ENCODE measurements at regions not wholly inside any gene's neighbourhood (a gene's known extent, or its start where the extent isn't known, plus 50 kb on each side); places are given as distances from the start of the nearest gene placed in this dataset.

- DNase-seq (ENCODE audit: low spot score in 2 of 2) = no peak
- H3K4me1 ChIP-seq = no peaks in the 10 kb centered on the region
- no peak overlapping the region for H3K27ac ChIP-seq
- H3K27me3 ChIP-seq = no peaks in the 10 kb centered on the region
- intact Hi-C loops (cut with DNase I; ENCODE audit: low total_unique reads) = no loop called here
- no peaks in the 10 kb centered on the region for H3K9me3 ChIP-seq
- H3K4me3 ChIP-seq = no peak overlapping the region
- TF ChIP-seq POLR2A (IDR thresholded peaks at IDR 0.05) (no peak), CTCF (IDR thresholded peaks at IDR 0.05) (no peak), POLR2AphosphoS5 (IDR thresholded peaks at IDR 0.05) (no peak)
- H3K36me3 ChIP-seq = no peaks in the 10 kb centered on the region
Measured at GRCh38 chr4:138561906-138562305, 319.8 kb upstream of the SLC7A11 start.

GRCh38 chr4:138561276-138561880, 319.2 kb upstream of the SLC7A11 start:
- TF ChIP-seq POLR2AphosphoS5 (IDR thresholded peaks at IDR 0.05) (no peak), POLR2A (IDR thresholded peaks at IDR 0.05) (no peak), CTCF (IDR thresholded peaks at IDR 0.05) (no peak)
- no peaks in the 10 kb centered on the region for H3K9me3 ChIP-seq
- DNase-seq (ENCODE audit: low spot score in 2 of 2) = no peak
- H3K27me3 ChIP-seq = no peaks in the 10 kb centered on the region
- no peak overlapping the region for H3K27ac ChIP-seq
- no peak overlapping the region for H3K4me3 ChIP-seq
- intact Hi-C loops (cut with DNase I; ENCODE audit: low total_unique reads) = no loop called here
- no peaks in the 10 kb centered on the region for H3K4me1 ChIP-seq
- no peaks in the 10 kb centered on the region for H3K36me3 ChIP-seq

DNA sequence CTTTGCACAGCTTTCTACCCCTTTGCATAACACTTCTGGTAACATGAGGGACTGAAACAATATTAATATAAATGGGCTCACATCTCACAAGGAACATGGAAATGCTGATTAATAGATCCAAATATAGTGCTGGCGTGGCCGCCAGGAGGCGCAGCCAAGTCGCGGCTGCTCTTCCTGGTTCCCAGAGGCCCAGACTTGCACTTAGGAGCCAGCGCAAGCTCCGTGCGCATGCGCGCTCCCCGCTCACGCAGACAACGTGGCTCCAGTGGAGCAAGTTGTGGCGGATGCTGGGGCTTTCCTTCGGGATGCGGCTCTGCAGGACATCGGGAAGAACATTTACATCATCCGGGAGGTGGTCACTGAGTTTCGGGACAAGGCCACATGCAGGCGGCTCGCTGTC, 318.3 kb upstream of the SLC7A11 start:
- Histone ChIP-seq H3K4me3 (no peak overlapping the region), H3K27me3 (no peaks in the 10 kb centered on the region), H3K36me3 (no peaks in the 10 kb centered on the region), H3K27ac (no peak overlapping the region), H3K4me1 (no peaks in the 10 kb centered on the region), H3K9me3 (no peaks in the 10 kb centered on the region)
- no peak for TF ChIP-seq POLR2A (IDR thresholded peaks at IDR 0.05)
- no peak for TF ChIP-seq CTCF (IDR thresholded peaks at IDR 0.05)
- no peak for TF ChIP-seq POLR2AphosphoS5 (IDR thresholded peaks at IDR 0.05)
- intact Hi-C loops (cut with DNase I; ENCODE audit: low total_unique reads) = no loop called here
- DNase-seq (ENCODE audit: low spot score in 2 of 2) = no peak

- no peak for TF ChIP-seq POLR2A (IDR thresholded peaks at IDR 0.05)
- TF ChIP-seq CTCF (IDR thresholded peaks at IDR 0.05) = no peak
- TF ChIP-seq POLR2AphosphoS5 (IDR thresholded peaks at IDR 0.05) = no peak
- no peaks in the 10 kb centered on the region for H3K9me3 ChIP-seq
- DNase-seq (ENCODE audit: low spot score in 2 of 2) = no peak
- no peaks in the 10 kb centered on the region for H3K36me3 ChIP-seq
- no peaks in the 10 kb centered on the region for H3K4me1 ChIP-seq
- H3K27me3 ChIP-seq = no peaks in the 10 kb centered on the region
- no peak overlapping the region for H3K4me3 ChIP-seq
- intact Hi-C loops (cut with DNase I; ENCODE audit: low total_unique reads) = no loop called here
- no peak overlapping the region for H3K27ac ChIP-seq
Measured at GRCh38 chr4:138558886-138559285, 316.7 kb upstream of the SLC7A11 start.

GRCh38 chr4:138555584-138555983, 313.4 kb upstream of the SLC7A11 start:
- DNase-seq (ENCODE audit: low spot score in 2 of 2) = no peak
- intact Hi-C loops (cut with DNase I; ENCODE audit: low total_unique reads) = no loop called here
- Histone ChIP-seq H3K9me3 (no peaks in the 10 kb centered on the region), H3K4me1 (no peaks in the 10 kb centered on the region), H3K4me3 (no peak overlapping the region), H3K36me3 (no peaks in the 10 kb centered on the region), H3K27ac (no peak overlapping the region), H3K27me3 (no peaks in the 10 kb centered on the region)
- no peak for TF ChIP-seq POLR2AphosphoS5 (IDR thresholded peaks at IDR 0.05)
- TF ChIP-seq CTCF (IDR thresholded peaks at IDR 0.05) = no peak
- no peak for TF ChIP-seq POLR2A (IDR thresholded peaks at IDR 0.05)
